SK-N-SH (cell line): ENCODE measurements at regions not wholly inside any gene's neighbourhood (a gene's known extent, or its start where the extent isn't known, plus 50 kb on each side); places are given as distances from the start of the nearest gene placed in this dataset.
"Not testable (repeated sequence)": the region's sequence is repeated elsewhere in the genome, so short reads cannot be mapped to it uniquely, and the experiment has no call there.

Experiments
- CTCF ChIA-PET: fragments of 300-600, 350-600 bp; formaldehyde crosslinking; extraction: SDS; loops from one replicate; lab custom pipeline; 2021; lab: Yijun Ruan, JAX
- POLR2A ChIA-PET: fragments of 350-600 bp; sonication (Branson Sonifier 250); formaldehyde crosslinking; extraction: SDS; loops from one replicate; lab custom pipeline; 2020; ENCODE audit warnings: antibody characterized with exemption, inconsistent platforms; lab: Yijun Ruan, JAX
- DNase-seq: peaks from one replicate; pipeline ENCODE4 v3.0.0; 2012
- H2AFZ ChIP-seq: fragments of 200-600 bp; sonication (generic); 2 replicates; pipeline ENCODE4 v1.8.1; 2016; ENCODE audit warnings: antibody characterized with exemption, mild to moderate bottlenecking, low read depth
- H3F3A ChIP-seq: fragments of 200-600 bp; sonication (generic); replicated peaks from 2 replicates; pipeline ENCODE3; 2016; ENCODE audit warnings: antibody characterized with exemption, mild to moderate bottlenecking; ENCODE audit not compliant: insufficient read depth
- H3K27ac ChIP-seq, 2 experiments: fragments of 200-500 bp in 1 of 2; fragments of 200-600 bp in 1 of 2; sonication (Bioruptor generic) in 1 of 2; sonication (generic), shearing (Covaris generic) in 1 of 2; 2 replicates each; pipeline versions ENCODE4 v1.5.1 to v1.6.1; 2014 to 2016; ENCODE audit warnings: low read depth in 2 of 2, inconsistent platforms in 1 of 2, low read length in 1 of 2, mild to moderate bottlenecking in 1 of 2, mixed read lengths in 1 of 2
- H3K27me3 ChIP-seq: fragments of 200-600 bp; sonication (generic), shearing (Covaris generic); 2 replicates; pipeline ENCODE4 v1.6.1; 2016; ENCODE audit warnings: mixed run types; ENCODE audit not compliant: insufficient read depth
- H3K36me3 ChIP-seq, 2 experiments: fragments of 200-500 bp in 1 of 2; fragments of 200-600 bp in 1 of 2; sonication (Bioruptor generic) in 1 of 2; sonication (generic) in 1 of 2; replicated peaks in 1 of 2; 2 replicates each; pipeline versions ENCODE3 to v1.5.1; 2014 to 2016; ENCODE audit warnings: low read length in 1 of 2, mild to moderate bottlenecking in 1 of 2; ENCODE audit not compliant: insufficient read depth in 2 of 2, control insufficient read depth in 1 of 2
- H3K4me1 ChIP-seq, 2 experiments: fragments of 200-500 bp in 1 of 2; fragments of 200-600 bp in 1 of 2; sonication (Bioruptor generic) in 1 of 2; sonication (generic), shearing (Covaris generic) in 1 of 2; 2 replicates each; pipeline versions ENCODE4 v1.5.1 to v1.6.1; 2014 to 2016; ENCODE audit warnings: low read depth in 1 of 2, low read length in 1 of 2, mixed run types in 1 of 2; ENCODE audit not compliant: insufficient read depth in 2 of 2, control insufficient read depth in 1 of 2
- H3K4me2 ChIP-seq: fragments of 200-600 bp; sonication (generic), shearing (Covaris generic); 2 replicates; pipeline ENCODE4 v1.6.1; 2017; ENCODE audit warnings: mixed run types
- H3K4me3 ChIP-seq, 2 experiments: fragments of 200-500 bp in 1 of 2; fragments of 200-600 bp in 1 of 2; sonication (Bioruptor generic) in 1 of 2; sonication (generic), shearing (Covaris generic) in 1 of 2; 2 replicates each; pipeline versions ENCODE4 v1.5.1 to v1.8.1; 2014 to 2016; ENCODE audit warnings: low read depth in 2 of 2, inconsistent platforms in 1 of 2, low read length in 1 of 2, mild to moderate bottlenecking in 1 of 2, mixed read lengths in 1 of 2, moderate library complexity in 1 of 2
- H3K79me2 ChIP-seq: fragments of 200-600 bp; sonication (generic); 2 replicates; pipeline ENCODE4 v1.8.1; 2017; ENCODE audit warnings: mild to moderate bottlenecking; ENCODE audit not compliant: insufficient read depth
- H3K9ac ChIP-seq: fragments of 200-600 bp; sonication (generic); 2 replicates; pipeline ENCODE4 v1.6.1; 2017; ENCODE audit warnings: mixed run types
- H3K9me2 ChIP-seq: fragments of 200-600 bp; sonication (generic); 2 replicates; pipeline ENCODE4 v1.6.1; 2017; ENCODE audit warnings: mixed run types
- H3K9me3 ChIP-seq: fragments of 200-600 bp; sonication (generic); 2 replicates; pipeline ENCODE4 v1.6.1; 2017; ENCODE audit warnings: mixed run types, mild to moderate bottlenecking, moderate library complexity
- H4K20me1 ChIP-seq: fragments of 200-600 bp; sonication (generic); 2 replicates; pipeline ENCODE4 v1.6.1; 2017; ENCODE audit warnings: mild to moderate bottlenecking, mixed run types; ENCODE audit not compliant: insufficient read depth
- CTCF ChIP-seq: fragments of 200-600 bp; sonication (generic); IDR thresholded peaks from 2 replicates; pipeline ENCODE4 v1.6.1; 2017; ENCODE audit warnings: antibody characterized with exemption, mild to moderate bottlenecking, moderate library complexity
- EP300 ChIP-seq, 2 experiments: IDR thresholded peaks; 2 replicates each; pipeline versions ENCODE4 v1.4.0 to v1.6.1; 2012; ENCODE audit warnings: borderline replicate concordance in 1 of 2, low read depth in 1 of 2, low read length in 1 of 2
- GATA2 ChIP-seq: sonication (generic); formaldehyde crosslinking; IDR thresholded peaks from 2 replicates; pipeline ENCODE4 v1.5.0; 2020; ENCODE audit warnings: mild to moderate bottlenecking, missing genetic modification reagents
- IRF3 ChIP-seq: fragments of 150-350 bp; IDR thresholded peaks from 2 replicates; pipeline ENCODE4 v1.6.1; 2016; ENCODE audit warnings: mild to moderate bottlenecking, low read depth, low read length
- MEF2A ChIP-seq: IDR thresholded peaks from 2 replicates; pipeline ENCODE4 v1.4.0; 2012; ENCODE audit warnings: low read depth, borderline replicate concordance
- NFIC ChIP-seq: IDR thresholded peaks from 2 replicates; pipeline ENCODE4 v1.4.0; 2012; ENCODE audit warnings: borderline replicate concordance
- NRF1 ChIP-seq: IDR thresholded peaks from 2 replicates; pipeline ENCODE4 v1.6.1; 2012; ENCODE audit warnings: low read depth, mild to moderate bottlenecking, low read length
- SMC3 ChIP-seq: IDR thresholded peaks from 2 replicates; pipeline ENCODE4 v1.6.1; 2012; ENCODE audit warnings: low read depth, low read length, improper control_type of control experiment
- USF1 ChIP-seq: IDR thresholded peaks from 2 replicates; pipeline ENCODE4 v1.4.0; 2012; ENCODE audit warnings: low read depth, borderline replicate concordance
- ZBTB33 ChIP-seq: IDR thresholded peaks from 2 replicates; pipeline ENCODE4 v1.4.0; 2012; ENCODE audit warnings: low read depth, borderline replicate concordance
- WGBS: methylation state at CpG from one replicate; pipeline ENCODE4 v1.1.6; 2017; ENCODE audit warnings: low lambda C conversion rate; 5-methylcytosine and 5-hydroxymethylcytosine counted together
- TF ChIP-seq, protein P1 (sequence below): IDR thresholded peaks from 2 replicates; pipeline ENCODE4 v1.6.1; 2012; ENCODE audit warnings: mild to moderate bottlenecking, low read depth, low read length, moderate library complexity

- no peaks in the 10 kb centered on the region for H3F3A ChIP-seq
- H3K27me3 ChIP-seq: no peaks in the 10 kb centered on the region
- ChIA-PET POLR2A (no interaction called here), CTCF (no interaction called here)
- no peaks in the 10 kb centered on the region for H3K4me1 ChIP-seq
- no peak overlapping the region for H3K27ac ChIP-seq
- WGBS: 16% methylated on average over 4 of the region's 4 CpGs
- no peak overlapping the region for H3K4me3 ChIP-seq
- no peak for TF ChIP-seq GATA2 (CRISPR knock-in tag)
- no peak for TF ChIP-seq NRF1
- no peak for TF ChIP-seq SMC3
- TF ChIP-seq IRF3: no peak
- TF ChIP-seq MEF2A: no peak
- TF ChIP-seq EP300 (IDR thresholded peaks at IDR 0.05; ENCODE audit: borderline replicate concordance in 1 of 2, low read depth in 1 of 2, low read length in 1 of 2): no peak
- TF ChIP-seq, protein P1, sequence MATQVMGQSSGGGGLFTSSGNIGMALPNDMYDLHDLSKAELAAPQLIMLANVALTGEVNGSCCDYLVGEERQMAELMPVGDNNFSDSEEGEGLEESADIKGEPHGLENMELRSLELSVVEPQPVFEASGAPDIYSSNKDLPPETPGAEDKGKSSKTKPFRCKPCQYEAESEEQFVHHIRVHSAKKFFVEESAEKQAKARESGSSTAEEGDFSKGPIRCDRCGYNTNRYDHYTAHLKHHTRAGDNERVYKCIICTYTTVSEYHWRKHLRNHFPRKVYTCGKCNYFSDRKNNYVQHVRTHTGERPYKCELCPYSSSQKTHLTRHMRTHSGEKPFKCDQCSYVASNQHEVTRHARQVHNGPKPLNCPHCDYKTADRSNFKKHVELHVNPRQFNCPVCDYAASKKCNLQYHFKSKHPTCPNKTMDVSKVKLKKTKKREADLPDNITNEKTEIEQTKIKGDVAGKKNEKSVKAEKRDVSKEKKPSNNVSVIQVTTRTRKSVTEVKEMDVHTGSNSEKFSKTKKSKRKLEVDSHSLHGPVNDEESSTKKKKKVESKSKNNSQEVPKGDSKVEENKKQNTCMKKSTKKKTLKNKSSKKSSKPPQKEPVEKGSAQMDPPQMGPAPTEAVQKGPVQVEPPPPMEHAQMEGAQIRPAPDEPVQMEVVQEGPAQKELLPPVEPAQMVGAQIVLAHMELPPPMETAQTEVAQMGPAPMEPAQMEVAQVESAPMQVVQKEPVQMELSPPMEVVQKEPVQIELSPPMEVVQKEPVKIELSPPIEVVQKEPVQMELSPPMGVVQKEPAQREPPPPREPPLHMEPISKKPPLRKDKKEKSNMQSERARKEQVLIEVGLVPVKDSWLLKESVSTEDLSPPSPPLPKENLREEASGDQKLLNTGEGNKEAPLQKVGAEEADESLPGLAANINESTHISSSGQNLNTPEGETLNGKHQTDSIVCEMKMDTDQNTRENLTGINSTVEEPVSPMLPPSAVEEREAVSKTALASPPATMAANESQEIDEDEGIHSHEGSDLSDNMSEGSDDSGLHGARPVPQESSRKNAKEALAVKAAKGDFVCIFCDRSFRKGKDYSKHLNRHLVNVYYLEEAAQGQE: no peak
- no peak for TF ChIP-seq CTCF
- TF ChIP-seq USF1: no peak
- TF ChIP-seq ZBTB33: no peak
- TF ChIP-seq NFIC: no peak
- no peak overlapping the region for H3K9ac ChIP-seq
- no peaks in the 10 kb centered on the region for H3K79me2 ChIP-seq
- no peak overlapping the region for H2AFZ ChIP-seq
- no peaks in the 10 kb centered on the region for H3K9me3 ChIP-seq
- H3K9me2 ChIP-seq: no peaks in the 10 kb centered on the region; the same call in 1 of the 2 replicates
- DNase-seq: no peak
- no peaks in the 10 kb centered on the region for H4K20me1 ChIP-seq
- H3K4me2 ChIP-seq: no peak overlapping the region
- no peaks in the 10 kb centered on the region for H3K36me3 ChIP-seq
These were observed 716.3 kb downstream of the GLUD2 start for GRCh38 chrX:121763671-121764070.

DNA sequence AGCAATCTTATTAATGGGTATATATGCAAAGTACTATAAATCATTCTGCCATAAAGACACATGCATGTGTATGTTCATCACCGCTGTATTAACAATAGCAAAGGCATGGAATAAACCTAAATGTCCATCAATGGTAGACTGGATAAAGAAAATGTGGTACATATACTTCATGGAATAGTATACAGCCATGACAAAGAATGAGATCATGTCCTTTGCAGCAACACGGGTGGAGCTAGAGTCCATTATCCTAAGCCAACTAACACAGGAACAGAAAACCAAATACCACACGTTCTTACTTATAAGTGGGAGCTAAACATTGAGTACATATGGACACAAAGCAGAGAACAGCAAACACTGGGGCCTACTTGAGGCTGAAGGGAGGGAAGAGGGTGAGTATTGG lies 720.8 kb downstream of the GLUD2 start:
- H3K4me2 ChIP-seq, H3F3A ChIP-seq, POLR2A ChIA-PET, H2AFZ ChIP-seq, H3K79me2 ChIP-seq, H4K20me1 ChIP-seq, H3K4me3 ChIP-seq, H3K27ac ChIP-seq, H3K9ac ChIP-seq, H3K36me3 ChIP-seq, H3K9me2 ChIP-seq, H3K4me1 ChIP-seq, H3K9me3 ChIP-seq, CTCF ChIA-PET, H3K27me3 ChIP-seq, DNase-seq: not testable (repeated sequence)
- WGBS: 8% methylated on average over 3 of the region's 3 CpGs
